OCI-LY7 (cell line): ENCODE measurements at regions not wholly inside any gene's neighbourhood (a gene's known extent, or its start where the extent isn't known, plus 50 kb on each side); places are given as distances from the start of the nearest gene placed in this dataset.

Source experiments
- CTCF ChIP-seq: fragments of 200-600 bp; sonication (generic); conservative IDR thresholded peaks from 2 replicates; pipeline ENCODE4 v1.5.1; 2014; ENCODE audit warnings: mild to moderate bottlenecking, antibody characterized with exemption, low read length, moderate library complexity, mixed read lengths
- EZH2phosphoT487 ChIP-seq: fragments of 200-600 bp; sonication (generic); IDR thresholded peaks from 2 replicates; pipeline ENCODE4 v1.6.1; 2018; ENCODE audit warnings: low read depth, borderline replicate concordance, mild to moderate bottlenecking, mixed run types, antibody characterized with exemption, low read length, moderate library complexity, mixed read lengths

- TF ChIP-seq EZH2phosphoT487 (no peak), CTCF (no peak)
These were observed 77.9 kb upstream of the CHL1 start for GRCh38 chr3:118666-119065.
